T-helper 17 cell (primary cell): ENCODE measurements at regions not wholly inside any gene's neighbourhood (a gene's known extent, or its start where the extent isn't known, plus 50 kb on each side); places are given as distances from the start of the nearest gene placed in this dataset.
A peak's percentile ranks its signal among the peaks of the same experiment; 100 is the strongest.

Experiments used
- ATAC-seq: fragments of 150-1000 bp; cut with Tn5 transposase; 2 replicates; pipeline ENCODE4 v1.10.0; 2021; ENCODE audit warnings: mild to moderate bottlenecking, moderate library complexity
- DNase-seq, 3 donors: peaks; one replicate each; pipeline versions ENCODE4 v3.0.0 to v3.0.0-alpha.2; 2020 to 2021
- H3K9me3 ChIP-seq: one replicate; pipeline ENCODE4 v1.7.0; 2013; ENCODE audit warnings: low read length, mild to moderate bottlenecking; ENCODE audit not compliant: control insufficient read depth, poor library complexity, severe bottlenecking
- H3K27ac Mint-ChIP-seq: one replicate; pipeline ENCODE4 v1.8.0; 2022; ENCODE audit warnings: mild to moderate bottlenecking, moderate library complexity, mixed read lengths
- H3K27me3 Mint-ChIP-seq: one replicate; pipeline ENCODE4 v1.8.0; 2022; ENCODE audit warnings: mixed read lengths
- H3K36me3 Mint-ChIP-seq: one replicate; pipeline ENCODE4 v1.8.0; 2022; ENCODE audit warnings: low read depth, mixed read lengths
- H3K4me1 Mint-ChIP-seq: one replicate; pipeline ENCODE4 v1.8.0; 2022; ENCODE audit warnings: mild to moderate bottlenecking, mixed read lengths
- H3K4me3 Mint-ChIP-seq: one replicate; pipeline ENCODE4 v1.8.0; 2022; ENCODE audit warnings: mild to moderate bottlenecking, moderate library complexity, mixed read lengths

DNA sequence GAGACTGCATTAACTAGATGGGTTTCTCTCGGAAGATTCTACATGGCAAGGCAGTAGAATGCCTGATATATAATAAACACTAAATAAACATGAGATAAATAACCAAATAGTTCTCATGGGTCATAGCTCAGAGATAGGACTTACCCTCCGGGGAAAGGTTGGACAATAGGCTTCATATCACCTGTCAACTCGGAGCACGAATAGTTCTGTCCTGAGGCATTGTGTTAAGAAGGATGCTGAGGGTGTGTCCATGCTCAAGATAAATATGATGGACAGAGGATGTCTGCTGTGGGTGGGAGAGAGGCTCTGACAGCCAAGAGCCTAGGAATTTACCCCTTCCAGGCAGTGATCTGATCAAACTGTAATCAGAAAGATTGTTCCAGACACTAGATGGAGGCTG, 474.0 kb downstream of the MIAT start:
- Mint-ChIP-seq H3K4me1 (no peaks in the 10 kb centered on the region), H3K27ac (no peak overlapping the region), H3K4me3 (no peak overlapping the region), H3K27me3 (peaks cover 43% of the 10 kb centered on the region), H3K36me3 (no peaks in the 10 kb centered on the region)
- DNase-seq (no peak), ATAC-seq (no peak)
- no peaks in the 10 kb centered on the region for H3K9me3 ChIP-seq

DNA sequence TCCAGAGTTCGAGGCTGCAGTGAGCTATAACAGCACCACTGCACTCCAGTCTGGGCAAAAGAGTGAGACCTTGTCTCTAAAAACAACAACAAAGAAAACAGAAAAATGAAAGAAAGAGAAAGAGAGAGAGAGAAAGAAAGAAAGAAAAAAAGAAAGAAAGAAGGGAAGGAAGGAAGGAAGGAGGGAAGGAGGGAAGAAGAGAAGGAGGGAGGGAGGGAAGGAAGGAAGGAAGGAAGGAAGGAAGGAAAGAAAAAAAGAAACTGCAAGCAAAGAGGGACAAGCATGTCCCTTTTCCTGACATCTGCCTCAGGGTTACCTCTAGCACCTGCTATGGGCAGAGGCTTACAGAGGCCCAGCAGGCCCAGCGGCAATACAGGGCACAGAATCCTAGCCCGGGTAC, 475.0 kb downstream of the MIAT start:
- H3K36me3 Mint-ChIP-seq, result no peaks in the 10 kb centered on the region
- no peak for ATAC-seq
- peaks cover 38% of the 10 kb centered on the region for H3K27me3 Mint-ChIP-seq
- H3K4me1 Mint-ChIP-seq, result no peaks in the 10 kb centered on the region
- H3K27ac Mint-ChIP-seq, result no peak overlapping the region
- peaks cover 3% of the 10 kb centered on the region for H3K9me3 ChIP-seq
- DNase-seq, result no peak
- H3K4me3 Mint-ChIP-seq, result no peak overlapping the region

GRCh38 chr22:27133019-27133431, 475.6 kb downstream of the MIAT start:
- ATAC-seq, result no peak
- Mint-ChIP-seq H3K27me3 (peaks cover 41% of the 10 kb centered on the region), H3K4me1 (no peaks in the 10 kb centered on the region), H3K27ac (no peak overlapping the region), H3K36me3 (no peaks in the 10 kb centered on the region), H3K4me3 (no peak overlapping the region)
- no peak for DNase-seq
- H3K9me3 ChIP-seq, result peaks cover 3% of the 10 kb centered on the region

- DNase-seq (no peak), ATAC-seq (no peak)
- H3K9me3 ChIP-seq, result peaks cover 3% of the 10 kb centered on the region
- H3K4me3 Mint-ChIP-seq, result no peak overlapping the region
- H3K4me1 Mint-ChIP-seq, result no peaks in the 10 kb centered on the region
- peaks cover 39% of the 10 kb centered on the region for H3K27me3 Mint-ChIP-seq
- H3K36me3 Mint-ChIP-seq, result no peaks in the 10 kb centered on the region
- H3K27ac Mint-ChIP-seq, result no peak overlapping the region
Observed at GRCh38 chr22:27133681-27134314, 476.4 kb downstream of the MIAT start.

GRCh38 chr22:27134315-27134701, 476.9 kb downstream of the MIAT start:
- H3K9me3 ChIP-seq, result peaks cover 3% of the 10 kb centered on the region
- DNase-seq (no peak), ATAC-seq (peak; percentile 45)
- Mint-ChIP-seq H3K27ac (no peak overlapping the region), H3K27me3 (peaks cover 37% of the 10 kb centered on the region), H3K4me3 (no peak overlapping the region), H3K4me1 (no peaks in the 10 kb centered on the region), H3K36me3 (no peaks in the 10 kb centered on the region)

GRCh38 chr22:27135031-27135981, 477.9 kb downstream of the MIAT start:
- Mint-ChIP-seq H3K4me1 (no peaks in the 10 kb centered on the region), H3K27me3 (peaks cover 43% of the 10 kb centered on the region), H3K36me3 (no peaks in the 10 kb centered on the region), H3K4me3 (no peak overlapping the region), H3K27ac (no peak overlapping the region)
- H3K9me3 ChIP-seq, result peaks cover 3% of the 10 kb centered on the region
- ATAC-seq (no peak), DNase-seq (no peak)

DNA sequence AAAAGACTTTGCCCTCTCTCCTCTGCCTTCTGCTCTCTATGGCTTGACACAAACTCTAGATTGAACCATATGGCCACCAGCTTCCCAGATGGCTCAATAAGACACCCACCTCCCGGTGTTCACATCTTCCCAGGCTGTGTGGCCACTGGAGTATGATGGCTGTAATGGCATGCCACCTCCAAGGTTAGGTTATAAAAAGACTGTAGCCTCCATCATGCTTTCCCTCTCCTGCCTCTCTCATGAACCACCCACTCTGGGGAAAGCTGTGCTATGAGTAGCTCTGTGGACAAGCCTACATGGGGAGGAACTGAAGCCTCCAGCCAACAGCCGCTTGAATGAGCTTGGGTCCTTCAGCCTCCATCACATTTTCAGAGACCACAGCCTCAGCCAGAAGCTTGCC, 479.2 kb downstream of the MIAT start:
- H3K4me3 Mint-ChIP-seq, result no peak overlapping the region
- H3K4me1 Mint-ChIP-seq, result no peaks in the 10 kb centered on the region
- DNase-seq (no peak), ATAC-seq (no peak)
- H3K36me3 Mint-ChIP-seq, result no peaks in the 10 kb centered on the region
- H3K27me3 Mint-ChIP-seq, result peaks cover 32% of the 10 kb centered on the region
- peaks cover 3% of the 10 kb centered on the region for H3K9me3 ChIP-seq
- no peak overlapping the region for H3K27ac Mint-ChIP-seq

GRCh38 chr22:27137871-27138337, 480.5 kb downstream of the MIAT start:
- H3K9me3 ChIP-seq, result peaks cover 3% of the 10 kb centered on the region
- Mint-ChIP-seq H3K4me3 (no peak overlapping the region), H3K4me1 (no peaks in the 10 kb centered on the region), H3K27me3 (peaks cover 34% of the 10 kb centered on the region), H3K27ac (no peak overlapping the region), H3K36me3 (no peaks in the 10 kb centered on the region)
- ATAC-seq (no peak), DNase-seq (no peak)

- no peak for ATAC-seq
- no peaks in the 10 kb centered on the region for H3K36me3 Mint-ChIP-seq
Observed at GRCh38 chr22:27138471-27138870, 481.1 kb downstream of the MIAT start.

GRCh38 chr22:27139935-27140511, 482.6 kb downstream of the MIAT start:
- Mint-ChIP-seq H3K4me3 (no peak overlapping the region), H3K4me1 (no peaks in the 10 kb centered on the region), H3K27ac (no peak overlapping the region), H3K27me3 (peaks cover 32% of the 10 kb centered on the region), H3K36me3 (no peaks in the 10 kb centered on the region)
- ATAC-seq, result no peak
- H3K9me3 ChIP-seq, result peaks cover 3% of the 10 kb centered on the region
- DNase-seq, result no peak

More at GRCh38 chr22:27138471-27138870, 481.1 kb downstream of the MIAT start:
- H3K27ac Mint-ChIP-seq, result no peak overlapping the region
- DNase-seq, result no peak
- no peaks in the 10 kb centered on the region for H3K4me1 Mint-ChIP-seq
- H3K4me3 Mint-ChIP-seq, result no peak overlapping the region
- H3K27me3 Mint-ChIP-seq, result peaks cover 34% of the 10 kb centered on the region
- H3K9me3 ChIP-seq, result peaks cover 3% of the 10 kb centered on the region

DNA sequence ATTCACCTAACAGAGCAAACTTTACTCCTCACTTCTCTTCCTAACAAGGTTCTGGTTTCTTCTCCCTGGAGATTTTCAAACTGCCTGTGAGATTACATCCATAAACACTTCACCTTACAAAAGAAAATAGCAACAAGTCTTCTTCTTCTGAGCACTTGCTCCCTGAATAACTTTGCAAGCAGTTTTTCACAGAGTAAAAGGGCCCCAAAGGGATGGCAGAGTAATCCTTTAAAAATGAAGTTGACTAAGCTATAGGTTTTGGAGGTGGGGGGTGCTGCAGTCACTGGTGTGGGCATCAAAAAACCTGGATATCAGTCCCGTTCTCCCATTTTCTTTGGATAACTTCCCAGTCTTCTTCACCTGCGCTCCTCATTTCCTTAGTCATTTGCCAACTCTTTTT, 484.9 kb downstream of the MIAT start:
- DNase-seq, result no peak
- no peak for ATAC-seq
- Mint-ChIP-seq H3K4me3 (no peak overlapping the region), H3K27ac (no peak overlapping the region), H3K36me3 (no peaks in the 10 kb centered on the region), H3K27me3 (peaks cover 32% of the 10 kb centered on the region), H3K4me1 (no peaks in the 10 kb centered on the region)
- no peaks in the 10 kb centered on the region for H3K9me3 ChIP-seq

DNA sequence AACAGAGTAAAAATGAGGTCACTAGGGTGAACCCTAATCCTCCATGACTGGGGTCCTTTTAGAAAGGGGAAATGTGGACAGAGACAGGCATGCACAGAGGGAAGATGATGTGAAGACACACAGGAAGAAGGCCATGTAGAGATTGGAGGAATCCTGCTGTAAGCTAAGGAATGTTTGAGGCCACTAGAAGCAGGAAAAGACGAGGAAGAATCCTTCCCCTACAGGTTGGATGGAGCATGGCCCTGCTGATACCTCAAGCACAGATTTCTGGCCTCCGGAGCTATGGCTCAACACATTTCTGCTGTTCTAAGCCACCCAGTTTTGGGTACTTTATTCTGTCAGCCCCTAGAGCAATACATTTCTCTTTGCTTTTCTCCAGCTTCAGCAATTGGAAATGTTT, 486.9 kb downstream of the MIAT start:
- H3K4me1 Mint-ChIP-seq, result no peaks in the 10 kb centered on the region
- no peak for DNase-seq
- no peaks in the 10 kb centered on the region for H3K36me3 Mint-ChIP-seq
- ATAC-seq, result no peak
- H3K27ac Mint-ChIP-seq, result no peak overlapping the region
- H3K27me3 Mint-ChIP-seq, result peaks cover 24% of the 10 kb centered on the region
- no peaks in the 10 kb centered on the region for H3K9me3 ChIP-seq
- no peak overlapping the region for H3K4me3 Mint-ChIP-seq

GRCh38 chr22:27146866-27147633, 489.7 kb downstream of the MIAT start:
- H3K4me3 Mint-ChIP-seq, result no peak overlapping the region
- no peaks in the 10 kb centered on the region for H3K36me3 Mint-ChIP-seq
- peaks cover 24% of the 10 kb centered on the region for H3K27me3 Mint-ChIP-seq
- no peak overlapping the region for H3K27ac Mint-ChIP-seq
- H3K4me1 Mint-ChIP-seq, result no peaks in the 10 kb centered on the region
- DNase-seq (no peak), ATAC-seq (no peak)
- H3K9me3 ChIP-seq, result no peaks in the 10 kb centered on the region
